ENCODE measurements at regions not wholly inside any gene's neighbourhood (a gene's known extent, or its start where the extent isn't known, plus 50 kb on each side); places are given as distances from the start of the nearest gene placed in this dataset.

DNA sequence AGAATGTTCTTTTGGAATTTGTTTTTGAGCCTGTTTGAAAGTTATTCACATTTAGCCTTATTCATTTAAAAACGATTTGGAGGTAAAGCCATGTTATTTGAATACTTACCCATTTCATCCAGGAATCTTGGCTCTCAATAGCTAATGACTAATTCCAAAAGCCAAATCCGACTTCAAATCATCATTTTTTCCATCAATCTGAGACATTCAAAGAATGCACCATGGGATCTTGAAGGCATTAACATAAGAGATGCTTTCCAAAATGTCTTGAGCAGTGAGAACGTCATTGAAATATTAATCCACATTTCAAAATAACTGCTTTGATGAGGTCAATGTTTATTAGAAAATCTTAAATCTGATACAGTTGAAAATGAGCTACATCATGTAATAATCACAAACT lies 617.0 kb upstream of the RORB start:
- no peak for DNase-seq (ENCODE audit: low read depth, low spot score)
- no peaks in the 10 kb centered on the region for H3K9me3 ChIP-seq (ENCODE audit: control insufficient read depth, insufficient read depth, low read length)
- H3K36me3 ChIP-seq (ENCODE audit: control insufficient read depth, insufficient read depth, low read length): no peaks in the 10 kb centered on the region
- no CpG with 5 or more reads among the region's 3 CpGs for WGBS (ENCODE audit: insufficient coverage, insufficient read length)
- H3K4me1 ChIP-seq (ENCODE audit: control insufficient read depth, insufficient read depth, low read length): no peaks in the 10 kb centered on the region
- no peaks in the 10 kb centered on the region for H3K27me3 ChIP-seq (ENCODE audit: control insufficient read depth, insufficient read depth, low read length)
- H3K4me3 ChIP-seq (ENCODE audit: low read length): no peak overlapping the region
- H3K27ac ChIP-seq (ENCODE audit: low read length): no peak overlapping the region

DNA sequence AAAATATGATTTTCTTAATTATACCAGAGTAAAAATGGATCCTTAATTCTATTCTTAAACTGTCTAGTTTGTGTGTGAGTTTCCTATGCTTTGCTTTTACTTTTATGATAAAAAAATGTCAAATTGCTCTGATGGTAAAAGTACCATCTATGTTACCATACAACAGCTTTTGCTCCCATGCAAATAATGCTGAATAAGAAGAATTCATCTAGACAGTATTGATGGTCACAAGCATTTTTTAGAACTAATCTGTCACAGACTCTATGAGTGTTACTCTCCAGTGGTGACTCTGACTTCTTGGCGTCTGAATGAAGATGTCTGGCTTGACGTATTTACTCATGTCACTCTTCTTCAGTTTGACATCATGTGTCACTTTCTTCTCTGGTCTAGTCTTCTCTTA lies 608.1 kb upstream of the RORB start:
- H3K4me3 ChIP-seq (ENCODE audit: low read length): no peak overlapping the region
- no peak overlapping the region for H3K27ac ChIP-seq (ENCODE audit: low read length)
- no peaks in the 10 kb centered on the region for H3K27me3 ChIP-seq (ENCODE audit: control insufficient read depth, insufficient read depth, low read length)
- no peak for DNase-seq (ENCODE audit: low read depth, low spot score)
- no CpG with 5 or more reads among the region's 2 CpGs for WGBS (ENCODE audit: insufficient coverage, insufficient read length)
- no peaks in the 10 kb centered on the region for H3K9me3 ChIP-seq (ENCODE audit: control insufficient read depth, insufficient read depth, low read length)
- H3K4me1 ChIP-seq (ENCODE audit: control insufficient read depth, insufficient read depth, low read length): no peaks in the 10 kb centered on the region
- H3K36me3 ChIP-seq (ENCODE audit: control insufficient read depth, insufficient read depth, low read length): no peaks in the 10 kb centered on the region

DNA sequence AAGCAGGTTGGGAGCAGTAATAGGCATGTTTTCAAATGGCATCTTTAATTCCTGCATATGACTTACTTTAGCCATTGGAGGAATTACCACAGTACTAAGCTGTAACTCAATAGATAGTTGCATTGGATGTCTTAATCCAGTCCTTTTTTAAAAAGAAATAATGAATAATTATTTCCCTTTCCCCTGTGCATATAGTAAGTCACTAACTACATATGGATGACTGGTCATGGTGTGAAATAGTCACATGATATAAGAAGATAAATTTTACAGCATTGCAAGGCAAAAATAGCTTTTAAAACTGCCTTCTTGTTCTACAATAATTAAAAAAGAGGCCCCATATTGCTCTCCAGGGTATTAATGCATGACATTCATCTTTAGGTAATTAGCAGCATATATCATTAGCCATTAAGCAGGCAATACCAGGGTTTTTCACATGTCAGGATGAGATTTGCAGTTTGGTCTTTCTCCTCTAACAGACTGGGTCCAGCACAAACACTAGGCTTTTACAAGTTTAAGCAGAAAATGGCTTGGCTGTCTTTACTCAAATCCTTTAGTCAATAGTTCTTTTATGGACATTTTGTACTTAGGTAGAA lies 606.4 kb upstream of the RORB start:
- H3K36me3 ChIP-seq (ENCODE audit: control insufficient read depth, insufficient read depth, low read length): no peaks in the 10 kb centered on the region
- no peaks in the 10 kb centered on the region for H3K9me3 ChIP-seq (ENCODE audit: control insufficient read depth, insufficient read depth, low read length)
- no peak for DNase-seq (ENCODE audit: low read depth, low spot score)

DNA sequence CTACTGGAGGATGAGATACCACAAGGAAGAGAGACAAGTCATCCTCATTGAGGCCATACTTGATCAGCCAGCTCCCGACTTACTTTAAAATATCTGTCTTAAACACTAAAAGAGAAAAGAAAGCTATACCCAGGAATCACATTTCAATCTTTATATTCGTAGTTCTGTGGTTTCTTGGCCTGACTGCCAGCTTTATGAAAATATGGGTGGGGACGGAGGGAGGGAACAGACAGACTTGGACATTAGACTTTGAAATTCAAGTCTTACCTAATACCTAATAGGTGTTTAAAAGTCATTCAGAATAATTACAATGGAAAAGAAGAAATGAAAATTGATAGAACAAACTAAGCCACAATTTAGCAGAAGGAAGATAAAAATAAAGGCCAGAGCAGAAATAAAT lies 604.8 kb upstream of the RORB start:
- WGBS (ENCODE audit: insufficient coverage, insufficient read length): no CpG with 5 or more reads among the region's 3 CpGs
- Histone ChIP-seq H3K4me1 (ENCODE audit: control insufficient read depth, insufficient read depth, low read length) (no peaks in the 10 kb centered on the region), H3K27ac (ENCODE audit: low read length) (no peak overlapping the region)

More for the DNA sequence above, 606.4 kb upstream of the RORB start:
- Histone ChIP-seq H3K4me1 (ENCODE audit: control insufficient read depth, insufficient read depth, low read length) (no peaks in the 10 kb centered on the region), H3K27ac (ENCODE audit: low read length) (no peak overlapping the region), H3K4me3 (ENCODE audit: low read length) (no peak overlapping the region), H3K27me3 (ENCODE audit: control insufficient read depth, insufficient read depth, low read length) (no peaks in the 10 kb centered on the region)

DNA sequence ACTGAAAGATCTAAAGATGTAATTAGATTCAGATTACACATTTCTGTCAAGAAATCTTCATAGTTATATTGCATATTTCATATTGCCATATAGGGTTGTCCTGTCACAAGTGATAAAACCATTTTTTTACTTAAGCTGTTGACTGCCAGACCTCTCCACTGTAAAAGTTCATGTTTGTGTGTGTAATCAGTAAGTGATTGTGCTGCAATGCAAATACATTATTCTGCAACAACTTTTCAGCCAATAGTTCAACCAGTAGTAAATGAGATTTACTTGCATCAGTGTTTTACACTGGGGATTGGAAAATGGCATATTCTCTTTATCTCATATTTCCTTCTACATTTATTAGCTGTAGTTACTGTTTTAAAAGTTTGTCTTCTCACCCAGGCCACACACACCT lies 603.9 kb upstream of the RORB start:
- Histone ChIP-seq H3K27ac (ENCODE audit: low read length) (no peak overlapping the region), H3K4me1 (ENCODE audit: control insufficient read depth, insufficient read depth, low read length) (no peaks in the 10 kb centered on the region), H3K9me3 (ENCODE audit: control insufficient read depth, insufficient read depth, low read length) (no peaks in the 10 kb centered on the region), H3K4me3 (ENCODE audit: low read length) (no peak overlapping the region), H3K36me3 (ENCODE audit: control insufficient read depth, insufficient read depth, low read length) (no peaks in the 10 kb centered on the region), H3K27me3 (ENCODE audit: control insufficient read depth, insufficient read depth, low read length) (no peaks in the 10 kb centered on the region)
- no peak for DNase-seq (ENCODE audit: low read depth, low spot score)

More for the DNA sequence above, 604.8 kb upstream of the RORB start:
- Histone ChIP-seq H3K9me3 (ENCODE audit: control insufficient read depth, insufficient read depth, low read length) (no peaks in the 10 kb centered on the region), H3K4me3 (ENCODE audit: low read length) (no peak overlapping the region), H3K36me3 (ENCODE audit: control insufficient read depth, insufficient read depth, low read length) (no peaks in the 10 kb centered on the region), H3K27me3 (ENCODE audit: control insufficient read depth, insufficient read depth, low read length) (no peaks in the 10 kb centered on the region)
- no peak for DNase-seq (ENCODE audit: low read depth, low spot score)

DNA sequence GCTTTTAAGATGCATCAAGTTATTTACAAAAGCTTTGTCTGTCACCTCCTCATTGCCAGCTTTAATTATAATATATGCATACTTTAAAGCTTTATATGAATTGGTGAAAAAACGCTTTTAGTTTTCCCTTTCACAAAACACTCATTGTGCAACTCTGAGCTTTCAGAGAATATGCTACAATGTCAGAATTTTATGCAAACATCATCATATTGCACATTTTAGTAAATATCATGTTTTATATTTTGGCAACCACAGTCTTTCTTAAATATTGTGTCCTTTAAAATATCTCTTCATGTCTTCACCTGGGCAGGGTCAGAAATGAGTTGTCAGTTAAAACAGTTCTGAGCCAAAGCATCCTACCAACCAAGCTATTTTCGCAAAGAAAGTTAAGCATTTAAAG lies 601.1 kb upstream of the RORB start:
- Histone ChIP-seq H3K9me3 (ENCODE audit: control insufficient read depth, insufficient read depth, low read length) (no peaks in the 10 kb centered on the region), H3K27me3 (ENCODE audit: control insufficient read depth, insufficient read depth, low read length) (no peaks in the 10 kb centered on the region), H3K36me3 (ENCODE audit: control insufficient read depth, insufficient read depth, low read length) (no peaks in the 10 kb centered on the region), H3K27ac (ENCODE audit: low read length) (no peak overlapping the region), H3K4me3 (ENCODE audit: low read length) (no peak overlapping the region), H3K4me1 (ENCODE audit: control insufficient read depth, insufficient read depth, low read length) (no peaks in the 10 kb centered on the region)
- WGBS (ENCODE audit: insufficient coverage, insufficient read length): no CpG with 5 or more reads among the region's 2 CpGs
- DNase-seq (ENCODE audit: low read depth, low spot score): no peak

DNA sequence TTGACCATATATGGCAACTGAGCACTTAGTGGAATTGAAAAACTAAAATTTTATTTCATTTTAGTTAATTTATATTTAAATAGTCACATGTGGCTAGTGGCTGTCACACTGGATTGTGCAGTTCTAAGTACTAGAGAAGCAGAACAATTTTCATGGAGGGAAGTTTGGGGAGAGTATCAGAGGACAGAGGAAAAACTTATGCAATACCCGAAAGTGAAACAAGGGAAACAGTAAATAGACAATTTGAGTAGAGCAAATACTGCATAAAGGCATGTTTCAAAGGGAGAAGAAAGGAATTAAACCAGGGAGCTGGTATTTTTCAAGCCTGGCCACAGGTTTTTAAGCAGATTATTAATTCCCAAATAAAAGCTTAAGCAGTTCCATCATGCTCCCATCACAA lies 590.5 kb upstream of the RORB start:
- no peaks in the 10 kb centered on the region for H3K36me3 ChIP-seq (ENCODE audit: control insufficient read depth, insufficient read depth, low read length)
- no peaks in the 10 kb centered on the region for H3K4me1 ChIP-seq (ENCODE audit: control insufficient read depth, insufficient read depth, low read length)
- WGBS (ENCODE audit: insufficient coverage, insufficient read length): no CpG with 5 or more reads among the region's 1 CpG
- H3K4me3 ChIP-seq (ENCODE audit: low read length): no peak overlapping the region
- H3K9me3 ChIP-seq (ENCODE audit: control insufficient read depth, insufficient read depth, low read length): no peaks in the 10 kb centered on the region
- no peak for DNase-seq (ENCODE audit: low read depth, low spot score)
- H3K27me3 ChIP-seq (ENCODE audit: control insufficient read depth, insufficient read depth, low read length): no peaks in the 10 kb centered on the region
- H3K27ac ChIP-seq (ENCODE audit: low read length): no peak overlapping the region

DNA sequence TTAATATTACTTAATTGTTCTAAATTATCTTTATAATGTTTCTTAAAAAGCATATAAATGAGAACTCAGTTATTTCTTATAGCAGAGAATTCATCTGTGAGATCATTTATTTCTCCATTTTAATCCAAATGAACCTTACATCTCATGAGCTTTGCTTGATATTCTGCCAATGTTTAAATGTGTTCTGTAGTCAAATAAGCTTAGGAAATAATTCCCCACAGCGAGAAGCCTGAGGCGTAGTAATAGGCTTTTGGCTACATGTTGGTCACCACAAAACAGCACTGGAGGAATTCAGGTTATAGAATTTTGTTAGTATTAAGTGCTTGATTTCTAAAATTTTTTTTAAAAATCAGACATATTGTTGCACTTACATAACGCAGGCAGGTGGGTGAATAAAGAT lies 585.3 kb upstream of the RORB start:
- DNase-seq (ENCODE audit: low read depth, low spot score): no peak
- Histone ChIP-seq H3K4me1 (ENCODE audit: control insufficient read depth, insufficient read depth, low read length) (no peaks in the 10 kb centered on the region), H3K27me3 (ENCODE audit: control insufficient read depth, insufficient read depth, low read length) (no peaks in the 10 kb centered on the region), H3K27ac (ENCODE audit: low read length) (no peak overlapping the region), H3K9me3 (ENCODE audit: control insufficient read depth, insufficient read depth, low read length) (no peaks in the 10 kb centered on the region), H3K36me3 (ENCODE audit: control insufficient read depth, insufficient read depth, low read length) (no peaks in the 10 kb centered on the region), H3K4me3 (ENCODE audit: low read length) (no peak overlapping the region)
- no CpG with 5 or more reads among the region's 3 CpGs for WGBS (ENCODE audit: insufficient coverage, insufficient read length)

DNA sequence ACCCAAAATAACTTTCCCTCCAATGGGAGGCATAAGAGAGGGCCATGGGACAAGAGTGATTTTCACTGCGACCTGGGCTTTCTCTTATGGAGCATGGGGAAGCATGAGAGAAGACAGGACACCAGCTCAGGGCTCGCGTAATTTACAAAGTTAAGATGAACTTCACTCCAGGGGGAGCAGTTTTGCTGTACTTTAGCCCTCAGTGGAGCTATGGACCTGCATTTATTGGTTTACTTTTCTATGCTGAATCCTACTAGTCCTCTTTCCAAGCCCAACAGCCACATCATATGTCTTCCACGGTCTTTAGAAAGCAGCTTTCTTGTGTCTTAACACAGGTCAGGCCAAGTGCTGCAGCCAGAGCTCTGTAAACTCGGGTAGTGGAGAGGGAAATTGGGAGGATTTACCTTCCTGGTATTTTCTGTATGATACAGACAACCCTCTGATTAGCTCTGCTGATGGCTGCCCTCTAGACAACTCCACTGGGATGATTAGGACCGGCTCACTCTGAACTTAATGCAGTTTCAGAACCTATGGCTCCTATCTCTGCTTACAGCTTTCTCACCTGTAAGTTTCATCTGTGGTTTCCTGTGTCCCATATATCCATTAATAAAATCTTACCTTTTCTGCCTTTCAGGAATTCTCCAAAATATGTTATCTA lies 581.0 kb upstream of the RORB start:
- no peaks in the 10 kb centered on the region for H3K4me1 ChIP-seq (ENCODE audit: control insufficient read depth, insufficient read depth, low read length)
- H3K27me3 ChIP-seq (ENCODE audit: control insufficient read depth, insufficient read depth, low read length): no peaks in the 10 kb centered on the region
- no peaks in the 10 kb centered on the region for H3K36me3 ChIP-seq (ENCODE audit: control insufficient read depth, insufficient read depth, low read length)
- no peak overlapping the region for H3K4me3 ChIP-seq (ENCODE audit: low read length)
- H3K9me3 ChIP-seq (ENCODE audit: control insufficient read depth, insufficient read depth, low read length): no peaks in the 10 kb centered on the region
- H3K27ac ChIP-seq (ENCODE audit: low read length): no peak overlapping the region
- no CpG with 5 or more reads among the region's 6 CpGs for WGBS (ENCODE audit: insufficient coverage, insufficient read length)
- peak; percentile 33 for DNase-seq (ENCODE audit: low read depth, low spot score)

DNA sequence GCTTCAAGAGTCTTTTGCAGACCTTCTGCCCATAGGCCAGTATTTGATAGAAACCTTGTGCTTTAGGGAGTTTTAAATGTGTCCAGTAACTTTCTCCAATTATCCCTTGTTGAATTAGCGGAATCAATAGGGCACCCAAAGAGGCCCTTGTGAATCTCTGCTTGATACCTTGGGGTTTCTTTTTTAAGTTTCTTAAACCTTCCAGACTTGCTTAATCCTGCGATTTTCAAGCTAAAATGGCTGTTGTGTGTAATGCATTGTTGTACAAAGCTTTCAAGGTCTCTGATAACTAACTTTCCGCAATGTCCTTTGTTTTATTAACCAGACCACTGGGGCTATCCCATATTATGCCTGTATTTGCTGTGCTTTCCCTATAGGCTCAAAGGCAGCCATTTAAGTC lies 577.4 kb upstream of the RORB start:
- no CpG with 5 or more reads among the region's 3 CpGs for WGBS (ENCODE audit: insufficient coverage, insufficient read length)
- no peak for DNase-seq (ENCODE audit: low read depth, low spot score)

DNA sequence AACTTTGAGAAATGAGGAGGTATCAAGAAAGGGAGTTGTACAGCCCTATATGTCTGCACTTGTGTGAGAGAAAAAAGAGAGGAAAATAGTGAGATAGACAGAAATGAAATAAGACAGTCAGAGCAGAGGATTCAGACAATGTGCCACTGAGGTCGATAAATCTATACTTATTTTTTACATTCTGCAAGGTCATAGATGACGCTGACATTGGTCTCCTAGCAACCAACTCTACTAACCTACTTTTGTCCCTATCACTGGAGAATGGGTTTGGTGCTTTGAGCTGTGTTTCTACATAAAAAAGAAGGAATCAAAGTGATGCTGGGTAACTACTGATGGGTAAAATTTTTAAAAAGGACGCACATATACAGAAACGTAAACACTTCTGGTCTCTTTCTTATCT lies 573.3 kb upstream of the RORB start:
- Histone ChIP-seq H3K4me3 (ENCODE audit: low read length) (no peak overlapping the region), H3K27me3 (ENCODE audit: control insufficient read depth, insufficient read depth, low read length) (no peaks in the 10 kb centered on the region), H3K27ac (ENCODE audit: low read length) (no peak overlapping the region), H3K4me1 (ENCODE audit: control insufficient read depth, insufficient read depth, low read length) (no peaks in the 10 kb centered on the region), H3K9me3 (ENCODE audit: control insufficient read depth, insufficient read depth, low read length) (no peaks in the 10 kb centered on the region), H3K36me3 (ENCODE audit: control insufficient read depth, insufficient read depth, low read length) (no peaks in the 10 kb centered on the region)
- DNase-seq (ENCODE audit: low read depth, low spot score): no peak
- no CpG with 5 or more reads among the region's 4 CpGs for WGBS (ENCODE audit: insufficient coverage, insufficient read length)

More for the DNA sequence above, 577.4 kb upstream of the RORB start:
- H3K27me3 ChIP-seq (ENCODE audit: control insufficient read depth, insufficient read depth, low read length): no peaks in the 10 kb centered on the region
- no peaks in the 10 kb centered on the region for H3K9me3 ChIP-seq (ENCODE audit: control insufficient read depth, insufficient read depth, low read length)
- H3K36me3 ChIP-seq (ENCODE audit: control insufficient read depth, insufficient read depth, low read length): no peaks in the 10 kb centered on the region
- no peak overlapping the region for H3K4me3 ChIP-seq (ENCODE audit: low read length)
- H3K4me1 ChIP-seq (ENCODE audit: control insufficient read depth, insufficient read depth, low read length): no peaks in the 10 kb centered on the region
- H3K27ac ChIP-seq (ENCODE audit: low read length): no peak overlapping the region
